ENCODE measurements at regions not wholly inside any gene's neighbourhood (a gene's known extent, or its start where the extent isn't known, plus 50 kb on each side); places are given as distances from the start of the nearest gene placed in this dataset.

DNA sequence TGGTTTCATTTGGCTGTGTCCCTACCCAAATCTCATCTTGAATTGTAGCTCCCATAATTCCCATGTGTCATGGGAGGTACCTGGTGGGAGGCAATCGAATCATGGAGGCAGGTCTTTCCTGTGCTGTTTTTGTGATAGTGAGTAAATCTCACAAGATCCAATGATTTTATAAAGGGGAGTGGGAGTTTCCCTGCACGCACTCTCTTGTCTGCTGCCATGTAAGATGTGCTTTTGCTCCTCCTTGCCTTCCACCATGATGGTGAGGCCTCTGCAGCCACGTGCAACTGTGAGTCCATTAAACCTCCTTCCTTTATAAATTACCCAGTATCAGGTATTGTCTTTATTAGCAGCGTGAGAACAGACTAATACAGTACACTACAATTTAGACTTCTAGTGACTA is 67.5 kb upstream of the LINC01488 start:
- no peak for DNase-seq (ENCODE audit: low read depth)
- TF ChIP-seq, protein P1, sequence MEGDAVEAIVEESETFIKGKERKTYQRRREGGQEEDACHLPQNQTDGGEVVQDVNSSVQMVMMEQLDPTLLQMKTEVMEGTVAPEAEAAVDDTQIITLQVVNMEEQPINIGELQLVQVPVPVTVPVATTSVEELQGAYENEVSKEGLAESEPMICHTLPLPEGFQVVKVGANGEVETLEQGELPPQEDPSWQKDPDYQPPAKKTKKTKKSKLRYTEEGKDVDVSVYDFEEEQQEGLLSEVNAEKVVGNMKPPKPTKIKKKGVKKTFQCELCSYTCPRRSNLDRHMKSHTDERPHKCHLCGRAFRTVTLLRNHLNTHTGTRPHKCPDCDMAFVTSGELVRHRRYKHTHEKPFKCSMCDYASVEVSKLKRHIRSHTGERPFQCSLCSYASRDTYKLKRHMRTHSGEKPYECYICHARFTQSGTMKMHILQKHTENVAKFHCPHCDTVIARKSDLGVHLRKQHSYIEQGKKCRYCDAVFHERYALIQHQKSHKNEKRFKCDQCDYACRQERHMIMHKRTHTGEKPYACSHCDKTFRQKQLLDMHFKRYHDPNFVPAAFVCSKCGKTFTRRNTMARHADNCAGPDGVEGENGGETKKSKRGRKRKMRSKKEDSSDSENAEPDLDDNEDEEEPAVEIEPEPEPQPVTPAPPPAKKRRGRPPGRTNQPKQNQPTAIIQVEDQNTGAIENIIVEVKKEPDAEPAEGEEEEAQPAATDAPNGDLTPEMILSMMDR (IDR thresholded peaks at IDR 0.05; ENCODE audit: insufficient read depth, low read depth, low read length, missing control alignments): no peak
- no peak overlapping the region for H3K4me3 ChIP-seq (ENCODE audit: low read depth, low read length)

GRCh38 chr11:69414773-69415187 is 66.7 kb upstream of the LINC01488 start:
- TF ChIP-seq, protein P1 (IDR thresholded peaks at IDR 0.05; ENCODE audit: insufficient read depth, low read depth, low read length, missing control alignments): no peak
- no peak overlapping the region for H3K4me3 ChIP-seq (ENCODE audit: low read depth, low read length)
- DNase-seq (ENCODE audit: low read depth): no peak

DNA sequence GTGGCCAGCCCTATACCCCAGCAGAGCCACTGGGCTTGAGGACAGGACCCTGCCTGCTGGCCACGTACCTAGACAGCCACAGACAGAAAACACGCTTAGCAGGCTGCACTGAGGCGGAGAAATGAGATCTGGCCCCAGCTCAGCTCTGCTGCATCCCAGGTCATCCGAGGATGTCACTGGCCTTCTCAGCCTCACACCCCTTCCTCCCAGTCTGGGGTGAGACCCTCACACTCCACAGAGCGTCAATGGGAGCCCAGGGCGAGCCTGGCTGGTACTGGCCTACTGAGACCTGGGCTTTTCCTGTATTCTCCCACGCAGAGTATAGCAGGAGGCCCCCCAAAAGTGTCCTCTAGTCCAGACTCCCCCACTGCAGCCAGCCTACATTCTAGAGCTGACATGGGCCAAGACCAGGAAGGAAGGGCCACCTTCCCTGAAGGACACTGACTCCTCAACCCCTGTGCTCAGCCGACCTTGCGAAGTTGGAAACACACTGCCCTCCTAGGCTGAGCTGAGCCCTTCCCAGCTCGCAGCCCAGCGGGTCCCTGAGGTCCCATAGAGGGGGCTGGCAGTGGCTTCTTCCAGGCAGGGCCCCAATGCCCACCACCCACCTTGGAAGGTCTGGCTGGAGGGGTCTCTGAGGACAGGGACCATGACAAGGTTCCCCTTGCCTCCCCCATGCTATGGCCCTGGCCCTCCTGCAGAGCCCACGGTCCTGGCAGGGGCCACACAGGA is 65.9 kb upstream of the LINC01488 start:
- TF ChIP-seq, protein P1 (IDR thresholded peaks at IDR 0.05; ENCODE audit: insufficient read depth, low read depth, low read length, missing control alignments): no peak
- H3K4me3 ChIP-seq (ENCODE audit: low read depth, low read length): no peak overlapping the region
- DNase-seq (ENCODE audit: low read depth): no peak

- H3K4me3 ChIP-seq (ENCODE audit: low read depth, low read length): no peak overlapping the region
- TF ChIP-seq, protein P1 (IDR thresholded peaks at IDR 0.05; ENCODE audit: insufficient read depth, low read depth, low read length, missing control alignments): no peak
- DNase-seq (ENCODE audit: low read depth): no peak
Observed at GRCh38 chr11:69416143-69416515, 65.3 kb upstream of the LINC01488 start.

- H3K4me3 ChIP-seq (ENCODE audit: low read depth, low read length): no peak overlapping the region
- TF ChIP-seq, protein P1 (IDR thresholded peaks at IDR 0.05; ENCODE audit: insufficient read depth, low read depth, low read length, missing control alignments): no peak
- DNase-seq (ENCODE audit: low read depth): no peak
Observed at GRCh38 chr11:69416762-69417698, 64.4 kb upstream of the LINC01488 start.

GRCh38 chr11:69417699-69418085 is 63.8 kb upstream of the LINC01488 start:
- TF ChIP-seq, protein P1 (IDR thresholded peaks at IDR 0.05; ENCODE audit: insufficient read depth, low read depth, low read length, missing control alignments): no peak
- DNase-seq (ENCODE audit: low read depth): no peak

More at GRCh38 chr11:69417699-69418085, 63.8 kb upstream of the LINC01488 start:
- H3K4me3 ChIP-seq (ENCODE audit: low read depth, low read length): no peak overlapping the region
